ENCODE measurements at regions not wholly inside any gene's neighbourhood (a gene's known extent, or its start where the extent isn't known, plus 50 kb on each side); places are given as distances from the start of the nearest gene placed in this dataset.

DNA sequence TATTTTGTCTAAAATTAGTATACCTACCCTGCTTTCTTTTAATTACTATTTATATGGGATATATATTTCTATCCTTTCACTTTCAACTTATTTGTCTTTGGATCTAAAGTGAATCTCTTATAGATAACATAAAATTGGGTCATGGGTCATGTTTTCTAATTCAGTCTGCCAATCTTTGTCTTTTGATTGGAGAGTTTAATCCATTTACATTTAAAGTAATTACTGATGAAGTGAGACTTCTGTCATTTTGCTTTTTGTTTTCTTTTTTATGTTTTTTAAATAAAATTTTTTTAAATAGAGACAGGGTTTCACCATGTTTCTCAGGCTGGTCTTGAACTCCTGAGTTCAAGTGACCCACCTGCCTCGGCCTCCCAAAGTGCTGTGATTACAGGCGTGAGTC lies 50.5 kb upstream of the PRDM1 start:
- TF ChIP-seq NKX3-1 (CRISPR knock-in tag; IDR thresholded peaks at IDR 0.05): no peak
- TF ChIP-seq ZZZ3 (CRISPR knock-in tag; IDR thresholded peaks at IDR 0.05; ENCODE audit: borderline replicate concordance): no peak
- no peak for TF ChIP-seq CTCF (CRISPR knock-in tag; IDR thresholded peaks at IDR 0.05)
- TF ChIP-seq POLR2A (IDR thresholded peaks at IDR 0.05; ENCODE audit: insufficient read depth in 1 of 2, low read depth in 2 of 2, low read length in 2 of 2): no peak
- TF ChIP-seq ZNF121 (CRISPR knock-in tag; IDR thresholded peaks at IDR 0.05): no peak
- TF ChIP-seq BRD4 (CRISPR knock-in tag; IDR thresholded peaks at IDR 0.05): no peak
